Effector memory CD8-positive, alpha-beta T cell (primary cell): ENCODE measurements at regions not wholly inside any gene's neighbourhood (a gene's known extent, or its start where the extent isn't known, plus 50 kb on each side); places are given as distances from the start of the nearest gene placed in this dataset.

Source experiments
- ATAC-seq: fragments of 150-1000 bp; cut with Tn5 transposase; replicated peaks from 2 replicates; pipeline ENCODE4 v1.10.0; 2021; ENCODE audit warnings: mild to moderate bottlenecking, moderate library complexity
- DNase-seq, 3 experiments: peaks; one replicate each; pipeline ENCODE4 v3.0.0; 2021
- H3K27ac Mint-ChIP-seq, 2 donors: one replicate each; pipeline ENCODE4 v1.8.0; 2022; ENCODE audit warnings: mild to moderate bottlenecking in 2 of 2, mixed read lengths in 2 of 2, moderate library complexity in 2 of 2
- H3K27me3 Mint-ChIP-seq, 2 donors: one replicate each; pipeline ENCODE4 v1.8.0; 2022; ENCODE audit warnings: mixed read lengths in 2 of 2
- H3K36me3 Mint-ChIP-seq: one replicate; pipeline ENCODE4 v1.8.0; 2022; ENCODE audit warnings: mild to moderate bottlenecking, moderate library complexity, mixed read lengths; ENCODE audit not compliant: insufficient read depth
- H3K4me1 Mint-ChIP-seq, 2 donors: one replicate each; pipeline ENCODE4 v1.8.0; 2022; ENCODE audit warnings: low read depth in 2 of 2, mixed read lengths in 2 of 2
- H3K4me3 Mint-ChIP-seq, 2 donors: one replicate each; pipeline ENCODE4 v1.8.0; 2022; ENCODE audit warnings: mild to moderate bottlenecking in 2 of 2, mixed read lengths in 2 of 2, moderate library complexity in 2 of 2
- H3K9me3 Mint-ChIP-seq, 2 donors: one replicate each; pipeline ENCODE4 v1.8.0; 2022; ENCODE audit warnings: mixed read lengths in 2 of 2

DNA sequence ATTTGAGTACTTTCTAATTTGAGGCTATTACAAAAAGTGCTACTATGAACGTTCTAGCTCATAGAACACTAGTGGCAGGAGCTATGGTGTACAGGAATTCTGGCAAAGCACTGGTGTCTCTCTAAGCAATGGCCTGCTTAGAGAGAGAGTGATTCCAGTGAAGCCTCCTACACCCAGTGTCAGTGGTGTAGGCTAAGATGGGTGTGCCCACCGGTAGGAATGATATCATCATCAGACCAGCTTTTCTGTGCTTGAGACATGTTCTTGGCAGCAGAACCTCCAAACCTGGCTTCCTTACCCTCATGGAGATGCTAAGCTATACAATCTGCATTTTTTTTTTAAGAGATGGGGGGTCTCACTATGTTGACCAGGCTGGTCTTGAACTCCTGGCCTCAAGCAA is 370.3 kb downstream of the SOX9 start:
- Mint-ChIP-seq H3K4me3 (no peak overlapping the region), H3K4me1 (no peaks in the 10 kb centered on the region), H3K9me3 (peaks cover 0 to 2% of the 10 kb centered on the region in 2 donors)

GRCh38 chr17:72492494-72492893 is 371.7 kb downstream of the SOX9 start:
- H3K4me1 Mint-ChIP-seq = no peaks in the 10 kb centered on the region
- H3K9me3 Mint-ChIP-seq = peaks cover 0 to 2% of the 10 kb centered on the region in 2 donors
- no peaks in the 10 kb centered on the region for H3K36me3 Mint-ChIP-seq
- no peak for ATAC-seq
- H3K27me3 Mint-ChIP-seq = peaks cover 16 to 32% of the 10 kb centered on the region in 2 donors
- no peak overlapping the region for H3K27ac Mint-ChIP-seq
- no peak overlapping the region for H3K4me3 Mint-ChIP-seq
- DNase-seq = no peak

More for the DNA sequence above, 370.3 kb downstream of the SOX9 start:
- Mint-ChIP-seq H3K27me3 (peaks cover 16 to 32% of the 10 kb centered on the region in 2 donors), H3K36me3 (no peaks in the 10 kb centered on the region), H3K27ac (no peak overlapping the region)
- ATAC-seq (no peak), DNase-seq (no peak)

DNA sequence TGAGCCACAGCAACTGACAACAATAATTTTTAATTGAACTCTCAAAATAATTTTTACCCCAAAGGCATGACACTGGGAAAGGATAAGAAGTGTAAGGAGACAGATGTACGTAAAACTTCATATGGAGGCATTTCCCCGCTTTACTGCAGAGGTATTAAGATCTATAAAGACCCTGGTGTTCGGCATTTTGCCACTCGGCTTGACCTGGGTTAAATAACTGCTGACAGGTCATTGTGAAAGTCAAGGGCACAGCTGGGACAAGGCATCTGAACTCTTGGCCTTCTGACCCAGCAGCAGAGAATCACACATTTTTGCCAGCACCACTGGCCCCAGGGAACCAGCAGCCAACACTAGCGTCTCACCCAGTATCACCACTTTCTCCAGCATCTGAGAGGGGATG is 372.1 kb downstream of the SOX9 start:
- no peak overlapping the region for H3K27ac Mint-ChIP-seq
- H3K36me3 Mint-ChIP-seq = no peaks in the 10 kb centered on the region
- peaks cover 15 to 30% of the 10 kb centered on the region in 2 donors for H3K27me3 Mint-ChIP-seq
- H3K4me3 Mint-ChIP-seq = no peak overlapping the region
- peaks cover 0 to 2% of the 10 kb centered on the region in 2 donors for H3K9me3 Mint-ChIP-seq
- H3K4me1 Mint-ChIP-seq = no peaks in the 10 kb centered on the region
- ATAC-seq = no peak
- no peak for DNase-seq

GRCh38 chr17:72494566-72494965 is 373.7 kb downstream of the SOX9 start:
- Mint-ChIP-seq H3K27ac (no peak overlapping the region), H3K9me3 (peaks cover 0 to 2% of the 10 kb centered on the region in 2 donors), H3K4me3 (no peak overlapping the region), H3K4me1 (no peaks in the 10 kb centered on the region), H3K27me3 (peaks cover 7 to 18% of the 10 kb centered on the region in 2 donors), H3K36me3 (no peaks in the 10 kb centered on the region)
- DNase-seq = no peak
- no peak for ATAC-seq

- no peaks in the 10 kb centered on the region for H3K36me3 Mint-ChIP-seq
These were observed 375.6 kb downstream of the SOX9 start for GRCh38 chr17:72496461-72496860.

DNA sequence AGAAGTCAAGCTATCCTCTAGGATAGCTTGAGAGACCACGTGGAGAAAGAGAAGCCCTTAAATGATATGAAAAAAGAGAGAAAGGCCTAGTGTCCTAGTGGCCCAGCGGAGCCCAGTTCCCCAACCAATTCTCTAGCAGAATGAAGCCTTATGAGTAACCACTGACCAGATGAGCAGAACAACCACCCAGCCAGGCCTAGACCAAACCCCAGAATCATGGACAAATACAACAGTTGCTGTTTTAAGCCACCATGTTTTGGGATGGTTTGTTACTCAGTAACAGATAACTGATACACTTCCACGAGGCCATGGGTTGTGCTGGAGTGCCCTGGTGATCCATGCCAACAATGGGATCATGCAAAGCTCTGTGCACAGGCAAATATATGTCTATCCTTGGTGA is 377.1 kb downstream of the SOX9 start:
- ATAC-seq = no peak

More at GRCh38 chr17:72496461-72496860, 375.6 kb downstream of the SOX9 start:
- no peak for ATAC-seq
- H3K4me3 Mint-ChIP-seq = no peak overlapping the region
- no peak for DNase-seq
- H3K27ac Mint-ChIP-seq = no peak overlapping the region
- no peaks in the 10 kb centered on the region for H3K4me1 Mint-ChIP-seq
- H3K9me3 Mint-ChIP-seq = peaks cover 0 to 2% of the 10 kb centered on the region in 2 donors
- peaks cover 7 to 19% of the 10 kb centered on the region in 2 donors for H3K27me3 Mint-ChIP-seq

GRCh38 chr17:72498364-72499210 is 377.8 kb downstream of the SOX9 start:
- H3K27ac Mint-ChIP-seq = no peak overlapping the region
- H3K4me1 Mint-ChIP-seq = no peaks in the 10 kb centered on the region
- DNase-seq (no peak), ATAC-seq (no peak)
- no peak overlapping the region for H3K4me3 Mint-ChIP-seq
- H3K36me3 Mint-ChIP-seq = no peaks in the 10 kb centered on the region
- peaks cover 0 to 2% of the 10 kb centered on the region in 2 donors for H3K9me3 Mint-ChIP-seq
- peaks cover 16 to 29% of the 10 kb centered on the region in 2 donors for H3K27me3 Mint-ChIP-seq

More for the DNA sequence above, 377.1 kb downstream of the SOX9 start:
- Mint-ChIP-seq H3K27me3 (peaks cover 15 to 26% of the 10 kb centered on the region in 2 donors), H3K4me1 (no peaks in the 10 kb centered on the region), H3K27ac (no peak overlapping the region), H3K9me3 (peaks cover 0 to 2% of the 10 kb centered on the region in 2 donors), H3K4me3 (no peak overlapping the region), H3K36me3 (no peaks in the 10 kb centered on the region)
- no peak for DNase-seq

DNA sequence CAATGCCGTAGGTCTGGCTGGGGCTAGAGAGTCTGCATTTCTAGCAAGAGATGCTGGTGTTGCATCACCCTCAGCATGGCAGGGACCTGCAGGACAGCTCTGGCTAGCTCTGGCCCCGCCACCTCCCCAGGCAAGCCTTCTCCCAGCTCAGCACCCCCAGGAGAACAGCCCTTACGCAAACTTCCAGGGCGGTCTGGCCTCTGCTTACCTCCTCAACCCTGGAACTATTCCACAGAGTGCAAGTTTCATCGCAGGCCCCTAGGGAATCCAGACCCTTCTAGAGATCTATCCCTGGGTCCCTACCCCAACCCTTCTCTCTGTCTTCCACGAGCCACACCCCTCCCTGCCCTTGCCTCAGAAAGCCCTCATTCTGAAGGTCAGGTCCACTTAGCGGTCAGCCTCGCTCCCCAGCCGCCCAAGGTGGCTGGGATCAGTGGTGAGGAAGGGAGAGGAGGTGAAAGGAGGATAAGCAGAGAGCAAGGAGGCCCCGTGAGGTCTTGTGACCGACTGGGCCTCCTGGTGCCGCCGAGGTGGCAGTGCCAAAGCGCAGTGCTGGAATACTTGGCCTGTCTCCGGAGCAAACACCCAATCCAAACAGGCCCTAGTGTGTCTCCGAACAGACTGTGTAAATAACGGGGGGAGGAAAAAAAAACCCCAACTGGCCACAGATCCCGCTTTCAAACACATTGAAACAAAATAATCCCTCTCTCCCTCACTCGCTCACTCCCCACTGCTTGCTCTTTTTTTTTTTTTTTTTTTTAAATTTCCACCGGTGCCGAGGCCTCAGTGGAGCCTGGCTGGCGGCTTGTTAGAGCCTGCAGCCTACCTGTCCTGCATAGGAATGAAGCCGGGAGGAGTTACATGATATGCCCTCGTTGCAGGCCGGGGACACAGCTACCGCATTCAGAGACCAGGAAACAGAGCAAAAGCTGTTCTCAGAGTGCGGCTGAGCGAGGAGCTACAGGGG is 380.9 kb downstream of the SOX9 start:
- no peaks in the 10 kb centered on the region for H3K36me3 Mint-ChIP-seq
- DNase-seq (no peak), ATAC-seq (no peak)
- H3K4me3 Mint-ChIP-seq = no peak overlapping the region
- H3K9me3 Mint-ChIP-seq = no peaks in the 10 kb centered on the region
- H3K27ac Mint-ChIP-seq = no peak overlapping the region
- peaks cover 20 to 50% of the 10 kb centered on the region in 2 donors for H3K27me3 Mint-ChIP-seq
- no peaks in the 10 kb centered on the region for H3K4me1 Mint-ChIP-seq

- no peak for DNase-seq
- no peak overlapping the region for H3K27ac Mint-ChIP-seq
- no peaks in the 10 kb centered on the region for H3K9me3 Mint-ChIP-seq
- no peaks in the 10 kb centered on the region for H3K4me1 Mint-ChIP-seq
- peaks cover 22 to 52% of the 10 kb centered on the region in 2 donors for H3K27me3 Mint-ChIP-seq
- ATAC-seq = no peak
- H3K4me3 Mint-ChIP-seq = no peak overlapping the region
- H3K36me3 Mint-ChIP-seq = no peaks in the 10 kb centered on the region
These were observed 381.8 kb downstream of the SOX9 start for GRCh38 chr17:72502371-72503341.

- no peaks in the 10 kb centered on the region for H3K9me3 Mint-ChIP-seq
- H3K4me3 Mint-ChIP-seq = no peak overlapping the region
- DNase-seq (no peak), ATAC-seq (no peak)
- peaks cover 27 to 58% of the 10 kb centered on the region in 2 donors for H3K27me3 Mint-ChIP-seq
- H3K27ac Mint-ChIP-seq = no peak overlapping the region
- H3K4me1 Mint-ChIP-seq = no peaks in the 10 kb centered on the region
- no peaks in the 10 kb centered on the region for H3K36me3 Mint-ChIP-seq
These were observed 382.7 kb downstream of the SOX9 start for GRCh38 chr17:72503556-72503955.

GRCh38 chr17:72504783-72505182 is 384.0 kb downstream of the SOX9 start:
- no peaks in the 10 kb centered on the region for H3K4me1 Mint-ChIP-seq
- no peak for DNase-seq
- no peak for ATAC-seq
- no peak overlapping the region for H3K4me3 Mint-ChIP-seq
- peaks cover 27 to 56% of the 10 kb centered on the region in 2 donors for H3K27me3 Mint-ChIP-seq
- H3K27ac Mint-ChIP-seq = no peak overlapping the region
- no peaks in the 10 kb centered on the region for H3K9me3 Mint-ChIP-seq
- H3K36me3 Mint-ChIP-seq = no peaks in the 10 kb centered on the region

- peaks cover 27 to 54% of the 10 kb centered on the region in 2 donors for H3K27me3 Mint-ChIP-seq
- no peaks in the 10 kb centered on the region for H3K9me3 Mint-ChIP-seq
- no peak for ATAC-seq
- no peak overlapping the region for H3K4me3 Mint-ChIP-seq
- H3K27ac Mint-ChIP-seq = no peak overlapping the region
- H3K4me1 Mint-ChIP-seq = peaks cover 0 to 1% of the 10 kb centered on the region in 2 donors
- DNase-seq = no peak
- H3K36me3 Mint-ChIP-seq = no peaks in the 10 kb centered on the region
These were observed 386.0 kb downstream of the SOX9 start for GRCh38 chr17:72506773-72507172.
